Left cardiac atrium (tissue), 4 donors: ENCODE measurements at regions not wholly inside any gene's neighbourhood (a gene's known extent, or its start where the extent isn't known, plus 50 kb on each side); places are given as distances from the start of the nearest gene placed in this dataset.

ENCODE experiments used
- ATAC-seq, 2 donors: fragments of 200-7000 bp; cut with Tn5 transposase; one replicate each; pipeline ENCODE4 v1.9.1; 2020; ENCODE audit warnings: mild to moderate bottlenecking in 2 of 2, moderate library complexity in 2 of 2
- DNase-seq: peaks from one replicate; pipeline ENCODE4 v3.0.0-alpha.2; 2020
- intact Hi-C, 2 donors: fragments of 100-400 bp; cut with DNase I; formaldehyde crosslinking; loops; one replicate each; pipeline versions ENCODE4 v1.14.1 to v1.15.1; 2022 to 2023
- donor health status: DM: no; HTN: yes; CAD: no.
- donor health status: DM: no; HTN: yes; CAD: no; lungs with severe emphysema.
- donor health status: DM: yes; HTN: yes; CAD: no.
- donor health status: Dilated cardiomyopathy.

GRCh38 chr2:66985906-66986305 is 411.2 kb upstream of the ETAA1 start:
- intact Hi-C loops = no loop called here
- ATAC-seq (no peak), DNase-seq (no peak)

GRCh38 chr2:66987733-66988132 is 409.4 kb upstream of the ETAA1 start:
- DNase-seq (no peak), ATAC-seq (no peak)
- intact Hi-C loops = no loop called here

- DNase-seq = no peak
- no peak for ATAC-seq
- intact Hi-C loops = no loop called here
Observed at GRCh38 chr2:66994654-66995053, 402.5 kb upstream of the ETAA1 start.

GRCh38 chr2:66995636-66996035 is 401.5 kb upstream of the ETAA1 start:
- intact Hi-C loops = no loop called here
- ATAC-seq (no peak), DNase-seq (no peak)

- ATAC-seq (no peak), DNase-seq (no peak)
- intact Hi-C loops = no loop called here
Observed at GRCh38 chr2:67002618-67003371, 394.3 kb upstream of the ETAA1 start.

GRCh38 chr2:67006373-67006960 is 390.7 kb upstream of the ETAA1 start:
- no peak for ATAC-seq
- intact Hi-C loops = no loop called here
- no peak for DNase-seq

- ATAC-seq = no peak
- intact Hi-C loops = no loop called here
- no peak for DNase-seq
Observed at GRCh38 chr2:67008155-67008554, 389.0 kb upstream of the ETAA1 start.

- ATAC-seq (no peak), DNase-seq (no peak)
- intact Hi-C loops = no loop called here
Observed at GRCh38 chr2:67012165-67012564, 385.0 kb upstream of the ETAA1 start.

GRCh38 chr2:67013821-67014220 is 383.3 kb upstream of the ETAA1 start:
- no peak for DNase-seq
- intact Hi-C loops = no loop called here
- no peak for ATAC-seq

GRCh38 chr2:67015681-67016080 is 381.5 kb upstream of the ETAA1 start:
- intact Hi-C loops = no loop called here
- ATAC-seq (no peak), DNase-seq (no peak)

GRCh38 chr2:67018301-67018700 is 378.8 kb upstream of the ETAA1 start:
- no peak for ATAC-seq
- DNase-seq = no peak
- intact Hi-C loops = no loop called here

GRCh38 chr2:67032076-67032475 is 365.1 kb upstream of the ETAA1 start:
- intact Hi-C loops = no loop called here
- ATAC-seq = no peak
- DNase-seq = no peak

GRCh38 chr2:67036444-67036843 is 360.7 kb upstream of the ETAA1 start:
- intact Hi-C loops = no loop called here
- ATAC-seq (no peak), DNase-seq (no peak)

- intact Hi-C loops = no loop called here
- ATAC-seq (no peak), DNase-seq (no peak)
Observed at GRCh38 chr2:67037655-67038054, 359.5 kb upstream of the ETAA1 start.

GRCh38 chr2:67038195-67038594 is 358.9 kb upstream of the ETAA1 start:
- DNase-seq = no peak
- intact Hi-C loops = no loop called here
- ATAC-seq = no peak

GRCh38 chr2:67039058-67039457 is 358.1 kb upstream of the ETAA1 start:
- DNase-seq (no peak), ATAC-seq (no peak)
- intact Hi-C loops = no loop called here

- ATAC-seq = no peak
- intact Hi-C loops = no loop called here
- no peak for DNase-seq
Observed at GRCh38 chr2:67039517-67040103, 357.5 kb upstream of the ETAA1 start.

- no peak for ATAC-seq
- intact Hi-C loops = no loop called here
- DNase-seq = no peak
Observed at GRCh38 chr2:67041051-67041450, 356.1 kb upstream of the ETAA1 start.

GRCh38 chr2:67043781-67044478 is 353.2 kb upstream of the ETAA1 start:
- intact Hi-C loops = no loop called here
- DNase-seq (no peak), ATAC-seq (no peak)

- ATAC-seq (no peak), DNase-seq (no peak)
- intact Hi-C loops = no loop called here
Observed at GRCh38 chr2:67046591-67046990, 350.5 kb upstream of the ETAA1 start.
